GM23338 (cell line): ENCODE measurements at regions not wholly inside any gene's neighbourhood (a gene's known extent, or its start where the extent isn't known, plus 50 kb on each side); places are given as distances from the start of the nearest gene placed in this dataset.

Experiments
- ATAC-seq: fragments of 200-7000 bp; cut with Tn5 transposase; 3 replicates; pipeline ENCODE4 v1.9.1; 2020
- DNase-seq: peaks from one replicate; pipeline ENCODE4 v3.0.0-alpha.2; 2015; ENCODE audit warnings: low spot score
- H2AFZ ChIP-seq: fragments of 200-600 bp; sonication (generic); 2 replicates; pipeline ENCODE4 v1.8.0; 2016; ENCODE audit warnings: antibody characterized with exemption, mild to moderate bottlenecking, moderate library complexity
- H3F3A ChIP-seq: fragments of 200-600 bp; sonication (generic); replicated peaks from 2 replicates; pipeline ENCODE4 v1.8.0; 2017; ENCODE audit warnings: antibody characterized with exemption, mixed run types, low read depth
- H3K27ac ChIP-seq: fragments of 200-600 bp; sonication (generic); 2 replicates; pipeline ENCODE4 v1.6.1; 2016; ENCODE audit warnings: low read depth
- H3K27me3 ChIP-seq: fragments of 200-600 bp; sonication (generic); 2 replicates; pipeline ENCODE4 v1.8.0; 2016; ENCODE audit warnings: mild to moderate bottlenecking, mixed run types, moderate library complexity; ENCODE audit not compliant: insufficient read depth
- H3K36me3 ChIP-seq: fragments of 200-600 bp; sonication (generic); 2 replicates; pipeline ENCODE4 v1.8.0; 2016; ENCODE audit warnings: mild to moderate bottlenecking; ENCODE audit not compliant: insufficient read depth
- H3K4me1 ChIP-seq: fragments of 200-600 bp; sonication (generic); 2 replicates; pipeline ENCODE4 v1.8.0; 2016; ENCODE audit warnings: mild to moderate bottlenecking, moderate library complexity; ENCODE audit not compliant: insufficient read depth
- H3K4me2 ChIP-seq: fragments of 200-600 bp; sonication (generic); 2 replicates; pipeline ENCODE4 v1.7.1; 2017; ENCODE audit warnings: mixed run types
- H3K4me3 ChIP-seq: fragments of 200-600 bp; sonication (generic); 2 replicates; pipeline ENCODE4 v1.6.1; 2016; ENCODE audit warnings: mixed run types
- H3K79me2 ChIP-seq: fragments of 200-600 bp; sonication (generic); replicated peaks from 2 replicates; pipeline ENCODE4 v1.8.0; 2017; ENCODE audit warnings: mild to moderate bottlenecking; ENCODE audit not compliant: insufficient read depth
- H3K9me2 ChIP-seq: fragments of 200-600 bp; sonication (generic); 2 replicates; pipeline ENCODE4 v1.8.0; 2017; ENCODE audit not compliant: insufficient read depth
- H4K20me1 ChIP-seq: fragments of 200-600 bp; sonication (generic); replicated peaks from 2 replicates; pipeline ENCODE4 v1.8.0; 2017; ENCODE audit warnings: mild to moderate bottlenecking; ENCODE audit not compliant: insufficient read depth
- H3K27ac Mint-ChIP-seq: 2 replicates; pipeline ENCODE4 v1.8.0; 2020; ENCODE audit warnings: inconsistent platforms, mild to moderate bottlenecking, moderate library complexity, mixed read lengths
- H3K27me3 Mint-ChIP-seq: 3 replicates; pipeline ENCODE4 v1.8.0; 2022; ENCODE audit warnings: low read depth, mild to moderate bottlenecking, moderate library complexity, mixed read lengths, inconsistent platforms; ENCODE audit not compliant: insufficient read depth, poor library complexity
- H3K36me3 Mint-ChIP-seq: 3 replicates; pipeline ENCODE4 v1.8.0; 2021; ENCODE audit warnings: low read depth, mild to moderate bottlenecking, inconsistent platforms, moderate library complexity, mixed read lengths
- H3K4me1 Mint-ChIP-seq: 3 replicates; pipeline ENCODE4 v1.8.0; 2020; ENCODE audit warnings: mild to moderate bottlenecking, inconsistent platforms, mixed read lengths
- H3K4me3 Mint-ChIP-seq: 3 replicates; pipeline ENCODE4 v1.8.0; 2021; ENCODE audit warnings: moderate library complexity, mild to moderate bottlenecking, inconsistent platforms, mixed read lengths
- H3K9me3 Mint-ChIP-seq: 3 replicates; pipeline ENCODE4 v1.8.0; 2020; ENCODE audit warnings: moderate library complexity, mild to moderate bottlenecking, inconsistent platforms, mixed read lengths
- CREB1 ChIP-seq: fragments of 250-450 bp; sonication (Bioruptor Pico); IDR thresholded peaks from 2 replicates; pipeline ENCODE4 v1.5.0; 2020; ENCODE audit warnings: low read depth, mild to moderate bottlenecking, moderate library complexity
- ETS1 ChIP-seq: IDR thresholded peaks from 2 replicates; pipeline ENCODE4 v1.6.1; 2016; ENCODE audit warnings: antibody characterized with exemption
- EZH2 ChIP-seq: fragments of 200-600 bp; sonication (generic); IDR thresholded peaks from one replicate; pipeline ENCODE4 v1.8.0; 2017; ENCODE audit warnings: antibody characterized with exemption, mild to moderate bottlenecking, low read depth; ENCODE audit not compliant: unreplicated experiment
- EZH2phosphoT487 ChIP-seq: fragments of 200-600 bp; sonication (generic); IDR thresholded peaks from one replicate; pipeline ENCODE4 v1.8.1; 2018; ENCODE audit warnings: antibody characterized with exemption; ENCODE audit not compliant: unreplicated experiment
- JUNB ChIP-seq: IDR thresholded peaks from one replicate; pipeline ENCODE4 v1.6.1; 2016; ENCODE audit warnings: antibody characterized with exemption; ENCODE audit not compliant: unreplicated experiment
- NANOG ChIP-seq: IDR thresholded peaks from 2 replicates; pipeline ENCODE4 v1.6.1; 2016; ENCODE audit warnings: antibody characterized with exemption, borderline replicate concordance
- POLR2AphosphoS5 ChIP-seq: IDR thresholded peaks from 2 replicates; pipeline ENCODE4 v1.6.1; 2016; ENCODE audit warnings: antibody characterized with exemption, low read depth
- REST ChIP-seq: IDR thresholded peaks from one replicate; pipeline ENCODE4 v1.6.1; 2018; ENCODE audit warnings: antibody characterized with exemption; ENCODE audit not compliant: unreplicated experiment
- STAT1 ChIP-seq: IDR thresholded peaks from one replicate; pipeline ENCODE4 v1.6.1; 2016; ENCODE audit warnings: antibody characterized with exemption; ENCODE audit not compliant: unreplicated experiment
- ZNF114 ChIP-seq: fragments of 250-450 bp; sonication (Bioruptor Pico); IDR thresholded peaks from 2 replicates; pipeline ENCODE4 v1.5.0; 2020; ENCODE audit warnings: mild to moderate bottlenecking, moderate library complexity
- ZNF331 ChIP-seq: fragments of 250-450 bp; sonication (Bioruptor Pico); IDR thresholded peaks from 2 replicates; pipeline ENCODE4 v1.5.0; 2020; ENCODE audit warnings: low read depth, mild to moderate bottlenecking, moderate library complexity
- TF ChIP-seq, protein P1 (sequence below), 2 experiments: fragments of 200-600 bp in 1 of 2; sonication (generic) in 1 of 2; conservative IDR thresholded peaks; 2 replicates each; pipeline versions ENCODE4 v1.5.1 to v1.6.1; 2016 to 2017; ENCODE audit warnings: antibody characterized with exemption in 2 of 2, low read depth in 2 of 2, mild to moderate bottlenecking in 2 of 2, moderate library complexity in 1 of 2
- TF ChIP-seq, protein P2 (sequence below): fragments of 250-450 bp; sonication (Bioruptor Pico); IDR thresholded peaks from 2 replicates; pipeline ENCODE4 v1.5.0; 2020; ENCODE audit warnings: mild to moderate bottlenecking, moderate library complexity

- Mint-ChIP-seq H3K27me3 (peaks cover 7% of the 10 kb centered on the region), H3K4me3 (no peak overlapping the region), H3K27ac (no peak overlapping the region), H3K4me1 (peaks cover 12% of the 10 kb centered on the region), H3K36me3 (no peaks in the 10 kb centered on the region), H3K9me3 (no peaks in the 10 kb centered on the region)
- Histone ChIP-seq H3K36me3 (no peaks in the 10 kb centered on the region), H3K4me3 (no peak overlapping the region), H2AFZ (peak overlapping the region; percentile 85; the same call in 1 of the 2 replicates), H3K9me2 (no peaks in the 10 kb centered on the region), H3K27ac (no peak overlapping the region), H3K4me2 (no peak overlapping the region), H3K79me2 (no peaks in the 10 kb centered on the region), H3K27me3 (no peaks in the 10 kb centered on the region), H3K4me1 (peaks cover 9% of the 10 kb centered on the region; the same call in 1 of the 2 replicates), H3F3A (no peaks in the 10 kb centered on the region), H4K20me1 (no peaks in the 10 kb centered on the region)
- ATAC-seq (no peak), DNase-seq (no peak)
- TF ChIP-seq, protein P1, sequence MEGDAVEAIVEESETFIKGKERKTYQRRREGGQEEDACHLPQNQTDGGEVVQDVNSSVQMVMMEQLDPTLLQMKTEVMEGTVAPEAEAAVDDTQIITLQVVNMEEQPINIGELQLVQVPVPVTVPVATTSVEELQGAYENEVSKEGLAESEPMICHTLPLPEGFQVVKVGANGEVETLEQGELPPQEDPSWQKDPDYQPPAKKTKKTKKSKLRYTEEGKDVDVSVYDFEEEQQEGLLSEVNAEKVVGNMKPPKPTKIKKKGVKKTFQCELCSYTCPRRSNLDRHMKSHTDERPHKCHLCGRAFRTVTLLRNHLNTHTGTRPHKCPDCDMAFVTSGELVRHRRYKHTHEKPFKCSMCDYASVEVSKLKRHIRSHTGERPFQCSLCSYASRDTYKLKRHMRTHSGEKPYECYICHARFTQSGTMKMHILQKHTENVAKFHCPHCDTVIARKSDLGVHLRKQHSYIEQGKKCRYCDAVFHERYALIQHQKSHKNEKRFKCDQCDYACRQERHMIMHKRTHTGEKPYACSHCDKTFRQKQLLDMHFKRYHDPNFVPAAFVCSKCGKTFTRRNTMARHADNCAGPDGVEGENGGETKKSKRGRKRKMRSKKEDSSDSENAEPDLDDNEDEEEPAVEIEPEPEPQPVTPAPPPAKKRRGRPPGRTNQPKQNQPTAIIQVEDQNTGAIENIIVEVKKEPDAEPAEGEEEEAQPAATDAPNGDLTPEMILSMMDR (conservative IDR thresholded peaks at IDR 0.05; ENCODE audit: low read depth in 2 of 2), result no peak
- no peak for TF ChIP-seq ZNF331
- no peak for TF ChIP-seq POLR2AphosphoS5
- no peak for TF ChIP-seq ZNF114
- TF ChIP-seq REST, result no peak
- no peak for TF ChIP-seq EZH2phosphoT487
- no peak for TF ChIP-seq JUNB
- TF ChIP-seq, protein P2, sequence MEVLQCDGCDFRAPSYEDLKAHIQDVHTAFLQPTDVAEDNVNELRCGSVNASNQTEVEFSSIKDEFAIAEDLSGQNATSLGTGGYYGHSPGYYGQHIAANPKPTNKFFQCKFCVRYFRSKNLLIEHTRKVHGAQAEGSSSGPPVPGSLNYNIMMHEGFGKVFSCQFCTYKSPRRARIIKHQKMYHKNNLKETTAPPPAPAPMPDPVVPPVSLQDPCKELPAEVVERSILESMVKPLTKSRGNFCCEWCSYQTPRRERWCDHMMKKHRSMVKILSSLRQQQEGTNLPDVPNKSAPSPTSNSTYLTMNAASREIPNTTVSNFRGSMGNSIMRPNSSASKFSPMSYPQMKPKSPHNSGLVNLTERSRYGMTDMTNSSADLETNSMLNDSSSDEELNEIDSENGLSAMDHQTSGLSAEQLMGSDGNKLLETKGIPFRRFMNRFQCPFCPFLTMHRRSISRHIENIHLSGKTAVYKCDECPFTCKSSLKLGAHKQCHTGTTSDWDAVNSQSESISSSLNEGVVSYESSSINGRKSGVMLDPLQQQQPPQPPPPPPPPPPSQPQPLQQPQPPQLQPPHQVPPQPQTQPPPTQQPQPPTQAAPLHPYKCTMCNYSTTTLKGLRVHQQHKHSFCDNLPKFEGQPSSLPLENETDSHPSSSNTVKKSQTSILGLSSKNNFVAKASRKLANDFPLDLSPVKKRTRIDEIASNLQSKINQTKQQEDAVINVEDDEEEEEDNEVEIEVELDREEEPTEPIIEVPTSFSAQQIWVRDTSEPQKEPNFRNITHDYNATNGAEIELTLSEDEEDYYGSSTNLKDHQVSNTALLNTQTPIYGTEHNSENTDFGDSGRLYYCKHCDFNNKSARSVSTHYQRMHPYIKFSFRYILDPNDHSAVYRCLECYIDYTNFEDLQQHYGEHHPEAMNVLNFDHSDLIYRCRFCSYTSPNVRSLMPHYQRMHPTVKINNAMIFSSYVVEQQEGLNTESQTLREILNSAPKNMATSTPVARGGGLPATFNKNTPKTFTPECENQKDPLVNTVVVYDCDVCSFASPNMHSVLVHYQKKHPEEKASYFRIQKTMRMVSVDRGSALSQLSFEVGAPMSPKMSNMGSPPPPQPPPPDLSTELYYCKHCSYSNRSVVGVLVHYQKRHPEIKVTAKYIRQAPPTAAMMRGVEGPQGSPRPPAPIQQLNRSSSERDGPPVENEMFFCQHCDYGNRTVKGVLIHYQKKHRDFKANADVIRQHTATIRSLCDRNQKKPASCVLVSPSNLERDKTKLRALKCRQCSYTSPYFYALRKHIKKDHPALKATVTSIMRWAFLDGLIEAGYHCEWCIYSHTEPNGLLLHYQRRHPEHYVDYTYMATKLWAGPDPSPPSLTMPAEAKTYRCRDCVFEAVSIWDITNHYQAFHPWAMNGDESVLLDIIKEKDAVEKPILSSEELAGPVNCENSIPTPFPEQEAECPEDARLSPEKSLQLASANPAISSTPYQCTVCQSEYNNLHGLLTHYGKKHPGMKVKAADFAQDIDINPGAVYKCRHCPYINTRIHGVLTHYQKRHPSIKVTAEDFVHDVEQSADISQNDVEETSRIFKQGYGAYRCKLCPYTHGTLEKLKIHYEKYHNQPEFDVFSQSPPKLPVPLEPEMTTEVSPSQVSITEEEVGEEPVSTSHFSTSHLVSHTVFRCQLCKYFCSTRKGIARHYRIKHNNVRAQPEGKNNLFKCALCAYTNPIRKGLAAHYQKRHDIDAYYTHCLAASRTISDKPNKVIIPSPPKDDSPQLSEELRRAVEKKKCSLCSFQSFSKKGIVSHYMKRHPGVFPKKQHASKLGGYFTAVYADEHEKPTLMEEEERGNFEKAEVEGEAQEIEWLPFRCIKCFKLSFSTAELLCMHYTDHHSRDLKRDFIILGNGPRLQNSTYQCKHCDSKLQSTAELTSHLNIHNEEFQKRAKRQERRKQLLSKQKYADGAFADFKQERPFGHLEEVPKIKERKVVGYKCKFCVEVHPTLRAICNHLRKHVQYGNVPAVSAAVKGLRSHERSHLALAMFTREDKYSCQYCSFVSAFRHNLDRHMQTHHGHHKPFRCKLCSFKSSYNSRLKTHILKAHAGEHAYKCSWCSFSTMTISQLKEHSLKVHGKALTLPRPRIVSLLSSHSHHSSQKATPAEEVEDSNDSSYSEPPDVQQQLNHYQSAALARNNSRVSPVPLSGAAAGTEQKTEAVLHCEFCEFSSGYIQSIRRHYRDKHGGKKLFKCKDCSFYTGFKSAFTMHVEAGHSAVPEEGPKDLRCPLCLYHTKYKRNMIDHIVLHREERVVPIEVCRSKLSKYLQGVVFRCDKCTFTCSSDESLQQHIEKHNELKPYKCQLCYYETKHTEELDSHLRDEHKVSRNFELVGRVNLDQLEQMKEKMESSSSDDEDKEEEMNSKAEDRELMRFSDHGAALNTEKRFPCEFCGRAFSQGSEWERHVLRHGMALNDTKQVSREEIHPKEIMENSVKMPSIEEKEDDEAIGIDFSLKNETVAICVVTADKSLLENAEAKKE (CRISPR knock-in tag), result no peak
- TF ChIP-seq EZH2, result no peak
- no peak for TF ChIP-seq NANOG
- TF ChIP-seq STAT1, result no peak
- no peak for TF ChIP-seq ETS1
- TF ChIP-seq CREB1, result no peak
Measured at GRCh38 chr6:134729561-134729960, 220.3 kb downstream of the ALDH8A1 start.
